PC-3 (cell line): ENCODE measurements at regions not wholly inside any gene's neighbourhood (a gene's known extent, or its start where the extent isn't known, plus 50 kb on each side); places are given as distances from the start of the nearest gene placed in this dataset.

Experiments used
- CTCF ChIP-seq: fragments of 300-600 bp; sonication (generic); conservative IDR thresholded peaks from 2 replicates; pipeline ENCODE4 v1.5.1; 2017; ENCODE audit warnings: antibody characterized with exemption, low read depth, mild to moderate bottlenecking, low read length
- EZH2 ChIP-seq: fragments of 300-600 bp; sonication (generic); IDR thresholded peaks from one replicate; pipeline ENCODE4 v1.6.1; 2017; ENCODE audit warnings: antibody characterized with exemption, mild to moderate bottlenecking, low read length; ENCODE audit not compliant: unreplicated experiment
- EZH2phosphoT487 ChIP-seq: fragments of 300-600 bp; sonication (generic); IDR thresholded peaks from 2 replicates; pipeline ENCODE4 v1.6.1; 2018; ENCODE audit warnings: mild to moderate bottlenecking, antibody characterized with exemption, low read length, borderline replicate concordance

DNA sequence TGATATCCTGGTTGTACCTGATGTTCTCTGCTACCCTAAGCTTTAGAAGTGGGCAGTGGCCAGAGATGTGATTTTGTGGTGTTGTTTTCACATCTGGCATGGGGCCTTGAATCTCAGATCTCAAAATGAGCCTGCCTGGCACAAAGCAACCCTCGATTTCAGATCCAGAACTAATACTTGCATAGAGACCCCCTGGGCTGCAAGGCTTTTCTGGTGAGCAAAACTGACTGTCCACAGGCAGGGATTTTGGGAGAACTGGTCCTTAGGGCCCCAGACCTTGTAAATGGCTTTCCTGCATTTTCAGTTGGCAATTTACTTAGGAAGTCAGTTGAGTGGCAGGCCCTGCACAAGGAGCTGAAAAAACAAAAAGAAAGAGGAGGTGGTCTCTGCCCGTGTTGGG lies 265.3 kb downstream of the MYCN start:
- TF ChIP-seq CTCF (no peak), EZH2 (no peak), EZH2phosphoT487 (no peak)
